Glutamatergic neuron (in vitro differentiated cells): ENCODE measurements at regions not wholly inside any gene's neighbourhood (a gene's known extent, or its start where the extent isn't known, plus 50 kb on each side); places are given as distances from the start of the nearest gene placed in this dataset.

Experiments
- DNase-seq: peaks from one replicate; pipeline ENCODE4 v3.0.0; 2022
- H3K27ac Mint-ChIP-seq: one replicate; pipeline ENCODE4 v1.8.0; 2020; ENCODE audit warnings: mild to moderate bottlenecking, mixed read lengths, inconsistent platforms; ENCODE audit not compliant: unreplicated experiment
- H3K27me3 Mint-ChIP-seq: one replicate; pipeline ENCODE4 v1.8.0; 2020; ENCODE audit warnings: mild to moderate bottlenecking, moderate library complexity, mixed read lengths, inconsistent platforms; ENCODE audit not compliant: unreplicated experiment
- H3K36me3 Mint-ChIP-seq: one replicate; pipeline ENCODE4 v1.8.0; 2020; ENCODE audit warnings: mild to moderate bottlenecking, mixed read lengths, inconsistent platforms; ENCODE audit not compliant: unreplicated experiment
- H3K4me1 Mint-ChIP-seq: one replicate; pipeline ENCODE4 v1.8.0; 2020; ENCODE audit warnings: mild to moderate bottlenecking, low read depth, mixed read lengths, inconsistent platforms; ENCODE audit not compliant: unreplicated experiment
- H3K4me3 Mint-ChIP-seq: one replicate; pipeline ENCODE4 v1.8.0; 2020; ENCODE audit warnings: mild to moderate bottlenecking, mixed read lengths, inconsistent platforms; ENCODE audit not compliant: unreplicated experiment
- H3K9me3 Mint-ChIP-seq: one replicate; pipeline ENCODE4 v1.8.0; 2020; ENCODE audit warnings: mild to moderate bottlenecking, moderate library complexity, mixed read lengths, inconsistent platforms; ENCODE audit not compliant: unreplicated experiment
- TF ChIP-seq, protein P1 (sequence below): fragments of 200-600 bp; sonication (generic); IDR thresholded peaks from one replicate; pipeline ENCODE4 v1.5.0; 2021; ENCODE audit not compliant: partially characterized antibody, unreplicated experiment

DNA sequence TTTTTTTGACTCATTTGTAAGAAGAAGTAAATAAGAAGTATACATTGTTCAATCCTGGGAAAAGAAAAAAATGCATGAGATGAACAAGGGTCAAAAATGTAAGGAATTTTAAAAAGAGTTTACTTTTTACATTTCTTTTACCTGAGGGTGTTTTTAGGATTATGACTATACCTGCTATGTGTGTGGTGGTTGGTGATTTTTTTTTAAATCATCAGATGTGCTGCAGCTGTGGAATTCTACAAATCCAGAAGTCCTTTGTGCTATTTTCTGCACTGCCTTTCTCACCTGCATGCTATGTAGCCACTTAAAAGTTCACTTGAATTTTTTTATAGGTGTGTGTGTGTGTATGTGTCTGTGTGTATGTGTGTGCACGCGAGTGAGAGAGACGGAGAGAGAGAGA, 185.3 kb downstream of the FAT3 start:
- H3K27me3 Mint-ChIP-seq: no peaks in the 10 kb centered on the region
- TF ChIP-seq, protein P1, sequence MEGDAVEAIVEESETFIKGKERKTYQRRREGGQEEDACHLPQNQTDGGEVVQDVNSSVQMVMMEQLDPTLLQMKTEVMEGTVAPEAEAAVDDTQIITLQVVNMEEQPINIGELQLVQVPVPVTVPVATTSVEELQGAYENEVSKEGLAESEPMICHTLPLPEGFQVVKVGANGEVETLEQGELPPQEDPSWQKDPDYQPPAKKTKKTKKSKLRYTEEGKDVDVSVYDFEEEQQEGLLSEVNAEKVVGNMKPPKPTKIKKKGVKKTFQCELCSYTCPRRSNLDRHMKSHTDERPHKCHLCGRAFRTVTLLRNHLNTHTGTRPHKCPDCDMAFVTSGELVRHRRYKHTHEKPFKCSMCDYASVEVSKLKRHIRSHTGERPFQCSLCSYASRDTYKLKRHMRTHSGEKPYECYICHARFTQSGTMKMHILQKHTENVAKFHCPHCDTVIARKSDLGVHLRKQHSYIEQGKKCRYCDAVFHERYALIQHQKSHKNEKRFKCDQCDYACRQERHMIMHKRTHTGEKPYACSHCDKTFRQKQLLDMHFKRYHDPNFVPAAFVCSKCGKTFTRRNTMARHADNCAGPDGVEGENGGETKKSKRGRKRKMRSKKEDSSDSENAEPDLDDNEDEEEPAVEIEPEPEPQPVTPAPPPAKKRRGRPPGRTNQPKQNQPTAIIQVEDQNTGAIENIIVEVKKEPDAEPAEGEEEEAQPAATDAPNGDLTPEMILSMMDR: no peak
- H3K27ac Mint-ChIP-seq: no peak overlapping the region
- H3K4me3 Mint-ChIP-seq: no peak overlapping the region
- no peaks in the 10 kb centered on the region for H3K9me3 Mint-ChIP-seq
- peaks cover 2% of the 10 kb centered on the region for H3K36me3 Mint-ChIP-seq
- DNase-seq: no peak
- H3K4me1 Mint-ChIP-seq: peaks cover 17% of the 10 kb centered on the region

GRCh38 chr11:92410526-92410925, 185.9 kb downstream of the FAT3 start:
- Mint-ChIP-seq H3K4me1 (peaks cover 22% of the 10 kb centered on the region), H3K36me3 (no peaks in the 10 kb centered on the region), H3K4me3 (no peak overlapping the region), H3K27me3 (peaks cover 2% of the 10 kb centered on the region), H3K27ac (no peak overlapping the region), H3K9me3 (no peaks in the 10 kb centered on the region)
- TF ChIP-seq, protein P1: no peak
- no peak for DNase-seq

DNA sequence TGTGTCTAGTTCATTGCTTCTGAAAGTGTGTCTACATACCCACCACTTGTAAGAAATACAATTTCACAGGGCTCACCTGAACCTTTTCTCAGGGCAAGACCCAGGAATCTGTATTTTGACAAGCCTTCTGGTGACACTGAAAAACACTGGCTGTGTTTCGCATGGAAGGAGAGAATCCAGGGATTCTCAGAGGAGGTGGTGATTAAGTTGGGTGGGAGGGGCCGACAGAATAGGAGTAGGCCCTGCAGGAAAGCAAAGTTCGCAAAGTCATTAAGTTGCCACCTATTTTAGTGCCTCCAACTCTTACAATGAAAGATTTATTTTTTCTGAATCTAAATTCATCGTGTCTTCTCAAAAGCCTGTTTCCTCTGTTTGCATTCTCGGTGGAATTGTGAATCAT, 186.8 kb downstream of the FAT3 start:
- Mint-ChIP-seq H3K4me3 (no peak overlapping the region), H3K4me1 (peaks cover 23% of the 10 kb centered on the region), H3K9me3 (no peaks in the 10 kb centered on the region), H3K36me3 (no peaks in the 10 kb centered on the region), H3K27ac (no peak overlapping the region), H3K27me3 (peaks cover 2% of the 10 kb centered on the region)
- TF ChIP-seq, protein P1: no peak
- DNase-seq: no peak

DNA sequence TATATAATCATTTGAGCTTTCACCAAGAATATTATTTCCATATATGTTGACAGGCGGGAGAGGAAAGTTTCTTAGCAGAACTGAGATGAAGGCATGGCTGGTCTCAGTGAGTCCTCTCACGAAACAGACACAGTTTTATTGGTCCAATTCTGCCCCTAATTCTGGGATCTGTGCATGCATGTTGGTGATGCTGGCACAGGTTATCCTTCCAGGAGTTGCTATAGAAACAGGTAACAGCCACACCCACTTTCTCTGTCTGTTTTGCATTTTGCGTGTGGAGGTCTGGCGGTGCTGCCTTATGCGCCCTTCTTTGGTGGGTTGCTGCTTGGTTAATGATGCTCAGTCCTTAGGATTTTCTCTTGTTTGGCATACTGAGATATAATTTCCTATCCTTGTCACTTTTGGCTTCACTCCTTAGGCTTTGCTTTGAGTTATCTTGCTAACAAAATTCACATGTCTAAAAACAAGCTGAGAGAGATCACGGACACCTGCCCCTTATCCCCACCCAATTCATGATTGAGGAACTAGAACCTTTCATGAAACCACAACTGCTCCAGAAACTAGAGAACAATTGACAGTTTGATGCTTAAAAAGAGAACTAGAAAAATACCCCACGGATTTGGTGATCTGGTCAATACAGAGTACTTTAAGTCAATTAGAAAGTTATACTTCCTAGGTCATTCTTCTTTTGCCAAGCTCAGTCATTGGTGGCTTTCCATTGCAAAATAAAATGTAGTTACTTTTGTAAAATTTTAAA, 189.3 kb downstream of the FAT3 start:
- Mint-ChIP-seq H3K4me1 (peaks cover 24% of the 10 kb centered on the region), H3K27ac (no peak overlapping the region), H3K4me3 (no peak overlapping the region), H3K27me3 (peaks cover 2% of the 10 kb centered on the region), H3K9me3 (no peaks in the 10 kb centered on the region), H3K36me3 (no peaks in the 10 kb centered on the region)
- DNase-seq: no peak
- TF ChIP-seq, protein P1: no peak

DNA sequence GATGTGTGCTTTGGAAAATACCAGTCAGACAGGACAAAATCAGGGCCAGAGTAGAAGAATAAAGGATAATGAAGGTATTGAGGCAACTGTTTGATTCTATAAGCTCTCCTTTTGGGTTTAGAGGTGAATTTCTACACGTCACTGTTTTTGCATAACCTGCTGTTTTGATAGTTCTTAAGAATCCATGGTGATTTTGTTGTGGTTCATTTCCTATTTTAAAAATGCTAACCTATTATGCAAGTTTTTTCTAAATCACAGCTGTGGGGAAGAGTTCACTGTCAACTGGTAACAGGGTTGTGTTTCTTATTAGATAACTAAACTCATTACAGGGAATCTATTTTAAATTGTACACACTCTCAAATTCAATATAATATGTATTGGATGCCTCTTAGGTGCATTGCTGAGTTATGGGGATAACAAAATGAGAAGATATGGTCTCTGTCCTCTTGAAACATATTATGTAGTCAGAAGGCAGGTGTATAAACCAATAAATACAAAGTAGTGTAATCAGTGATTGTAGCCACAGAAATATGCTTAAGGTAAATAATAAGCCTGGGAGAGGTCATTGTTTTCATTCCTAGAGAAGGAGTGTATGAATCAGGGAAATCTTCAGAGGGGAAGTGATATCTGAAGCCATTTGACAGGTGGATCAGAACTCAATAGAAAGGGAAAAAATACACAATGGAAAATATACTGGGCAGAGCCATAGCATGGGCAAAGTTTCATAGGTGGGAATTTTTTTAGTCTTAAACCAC, 192.5 kb downstream of the FAT3 start:
- no peak overlapping the region for H3K4me3 Mint-ChIP-seq
- no peak for DNase-seq
- peaks cover 2% of the 10 kb centered on the region for H3K27me3 Mint-ChIP-seq
- TF ChIP-seq, protein P1: no peak
- H3K4me1 Mint-ChIP-seq: peaks cover 13% of the 10 kb centered on the region
- no peaks in the 10 kb centered on the region for H3K9me3 Mint-ChIP-seq
- H3K27ac Mint-ChIP-seq: no peak overlapping the region
- H3K36me3 Mint-ChIP-seq: no peaks in the 10 kb centered on the region
